Midbrain (tissue), 1 donor: ENCODE measurements at regions not wholly inside any gene's neighbourhood (a gene's known extent, or its start where the extent isn't known, plus 50 kb on each side); places are given as distances from the start of the nearest gene placed in this dataset.

Experiments used
- DNase-seq: peaks from one replicate; lab custom pipeline; 2025; lab: John Stamatoyannopoulos, UW

DNA sequence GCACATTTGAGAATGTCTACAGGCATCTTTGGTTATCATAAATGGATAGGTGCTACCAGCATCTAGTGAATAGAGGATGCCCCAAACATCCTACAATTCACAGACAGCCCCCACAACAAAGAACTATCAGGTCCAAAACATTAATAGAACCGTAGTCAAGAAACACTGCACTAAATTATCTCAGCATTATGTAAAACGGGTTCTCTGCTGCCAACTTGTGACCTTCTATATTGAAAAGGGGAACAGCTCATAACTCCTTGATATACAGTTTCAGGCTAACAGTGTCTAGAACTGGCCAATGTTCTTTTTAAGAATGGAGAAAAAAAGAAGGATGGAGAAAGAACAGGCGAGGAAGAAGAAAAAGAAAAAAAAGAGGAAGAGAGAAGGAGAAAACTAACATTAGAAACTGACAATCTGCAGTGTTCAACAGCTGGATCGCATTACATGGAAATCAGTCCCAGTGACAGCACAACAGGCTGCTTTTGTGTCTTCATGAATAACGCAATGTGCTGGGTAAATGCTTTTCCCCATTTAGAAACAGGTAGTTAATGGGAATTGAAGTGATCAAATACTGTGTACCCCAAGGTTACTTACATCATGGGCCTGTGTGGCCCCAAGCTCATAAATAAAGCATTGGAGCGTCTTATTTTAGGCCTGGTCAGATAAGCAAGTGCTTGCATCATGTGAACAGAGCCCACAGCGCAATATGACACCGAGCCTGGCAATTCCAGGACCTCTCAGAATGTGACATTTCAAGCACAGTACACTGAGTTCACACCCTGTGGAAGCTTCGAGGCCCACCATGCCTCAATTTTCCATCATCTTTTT is 339.5 kb downstream of the DHX15 start:
- peak; percentile 35 for DNase-seq

DNA sequence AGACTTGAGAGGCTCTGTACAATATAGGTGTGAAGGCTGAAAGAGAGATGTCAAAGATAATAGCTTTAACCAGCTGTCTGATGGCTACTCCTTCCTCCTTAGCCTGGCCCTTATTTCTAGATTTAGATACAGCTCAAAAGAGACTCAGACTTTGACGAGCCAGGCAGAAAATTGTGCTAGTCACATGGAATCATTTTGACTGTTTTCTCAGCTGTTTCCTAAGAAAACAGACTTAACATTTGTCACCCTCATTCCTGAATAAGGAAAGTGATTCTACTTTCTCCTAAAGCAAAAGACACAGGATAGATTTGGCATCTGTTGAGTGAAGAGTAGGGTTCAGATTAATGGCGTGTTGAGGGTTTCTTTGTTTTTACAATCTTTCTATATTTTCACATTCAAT is 340.7 kb downstream of the DHX15 start:
- DNase-seq: no peak

DNA sequence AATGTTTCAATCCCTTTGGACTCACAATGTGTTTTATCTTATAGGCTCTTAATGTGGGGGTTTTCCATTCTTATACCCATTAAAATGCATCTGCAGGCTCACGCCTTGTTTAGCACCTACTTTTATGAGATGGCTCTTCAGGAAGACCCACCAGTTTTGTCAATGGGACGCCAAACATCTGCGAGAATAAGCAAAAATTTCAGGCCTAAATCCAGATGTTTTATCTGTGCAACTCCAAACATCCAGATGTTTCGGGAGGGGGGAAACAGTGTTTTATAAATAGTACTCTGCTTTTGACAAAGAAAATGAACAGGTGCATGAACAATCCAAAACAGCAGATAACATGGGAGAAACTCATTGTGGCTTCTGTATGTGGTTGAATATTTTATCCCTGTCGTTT is 342.8 kb downstream of the DHX15 start:
- DNase-seq: no peak

DNA sequence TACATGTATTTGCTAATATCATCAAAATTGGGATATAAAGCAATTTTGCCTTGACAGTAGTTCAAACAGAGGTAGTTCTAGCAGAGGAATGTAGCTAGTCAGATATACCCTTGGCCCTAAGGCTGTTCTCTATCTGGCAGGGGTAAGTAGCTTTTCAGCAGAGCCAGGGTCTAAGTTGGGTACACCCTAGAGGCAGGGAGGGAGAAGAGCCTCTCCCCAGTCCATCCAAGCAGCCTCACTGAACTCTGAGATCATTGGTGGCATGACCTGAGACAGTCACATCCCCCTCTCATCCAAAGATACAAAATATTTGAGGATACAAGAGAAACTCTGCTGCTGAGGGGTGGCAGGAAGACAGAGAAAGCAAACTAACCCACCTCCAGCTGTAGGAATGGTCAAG is 343.7 kb downstream of the DHX15 start:
- DNase-seq: no peak

DNA sequence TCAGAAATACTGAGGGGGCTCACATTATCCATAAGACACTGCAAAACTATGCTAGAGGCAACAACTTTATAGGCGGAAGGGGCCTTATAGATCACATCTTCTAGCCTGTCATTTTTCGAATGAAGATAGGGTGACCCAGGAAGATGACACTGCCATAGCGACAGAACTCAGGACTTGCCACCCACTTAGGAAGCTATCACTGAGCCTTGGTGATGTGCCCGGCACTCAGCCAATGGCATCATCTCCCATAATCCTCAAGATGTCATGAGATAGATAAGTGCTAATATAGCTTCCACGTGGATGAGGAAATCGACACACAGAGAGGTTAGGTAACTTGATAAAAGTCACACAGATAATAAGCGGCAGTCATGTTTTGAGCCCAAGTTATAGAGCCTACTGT is 346.6 kb downstream of the DHX15 start:
- DNase-seq: no peak

DNA sequence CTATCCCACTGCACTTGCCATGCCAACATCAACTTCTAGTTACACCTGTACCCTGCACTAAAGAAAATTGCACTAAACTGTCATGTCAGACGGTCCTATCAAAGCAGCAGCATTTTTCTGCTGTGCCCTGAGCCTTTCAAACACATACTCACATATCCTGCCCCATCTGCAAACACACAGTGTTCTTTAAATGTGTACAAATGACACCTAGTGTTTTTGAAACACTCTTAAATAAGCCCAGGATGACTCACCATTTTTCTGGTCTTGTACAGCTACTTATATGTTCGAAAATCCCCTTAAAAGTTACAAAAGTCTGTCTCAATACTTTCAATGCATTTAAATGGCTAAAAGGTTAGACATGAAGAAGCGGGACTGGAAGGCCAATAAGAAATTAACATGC is 346.7 kb upstream of the PPARGC1A start:
- no peak for DNase-seq

DNA sequence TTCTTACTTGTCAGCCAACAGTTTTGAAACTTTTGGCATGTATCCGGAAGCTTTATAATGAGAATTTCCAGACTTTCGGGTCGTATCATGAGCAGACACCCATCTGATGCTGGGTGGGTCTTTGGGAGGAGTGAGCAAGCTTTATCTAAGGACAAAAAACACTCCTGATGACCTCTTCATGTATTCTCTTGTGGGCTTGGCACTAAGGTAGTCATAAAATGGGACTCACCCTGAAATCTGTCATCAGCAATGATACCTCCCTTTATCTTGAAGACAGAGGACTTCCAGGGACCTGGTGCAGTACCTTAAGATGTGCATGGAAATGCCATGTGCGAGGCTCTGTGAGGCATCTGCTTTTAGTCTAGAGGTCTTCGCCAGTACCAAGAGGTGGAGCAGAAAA is 346.3 kb upstream of the PPARGC1A start:
- DNase-seq: no peak

DNA sequence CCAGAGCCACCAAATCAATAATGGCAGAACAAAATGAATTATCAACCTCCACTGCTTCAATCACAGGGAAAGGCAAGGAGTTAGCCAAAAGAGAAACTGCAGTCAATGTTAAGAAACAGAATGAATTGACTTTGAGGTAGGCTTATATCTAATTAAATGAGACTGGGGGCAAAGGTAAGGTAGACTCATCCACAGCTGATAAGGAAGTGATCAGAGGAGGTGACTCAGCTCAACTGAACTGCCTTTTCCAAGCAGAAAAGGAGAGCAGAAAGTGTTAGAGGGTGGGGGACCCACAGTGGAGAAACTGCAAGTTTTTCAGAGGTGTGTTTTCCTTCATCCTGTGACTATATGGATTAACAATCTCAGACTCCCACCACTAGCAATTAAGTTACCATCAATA is 345.8 kb upstream of the PPARGC1A start:
- DNase-seq: no peak

DNA sequence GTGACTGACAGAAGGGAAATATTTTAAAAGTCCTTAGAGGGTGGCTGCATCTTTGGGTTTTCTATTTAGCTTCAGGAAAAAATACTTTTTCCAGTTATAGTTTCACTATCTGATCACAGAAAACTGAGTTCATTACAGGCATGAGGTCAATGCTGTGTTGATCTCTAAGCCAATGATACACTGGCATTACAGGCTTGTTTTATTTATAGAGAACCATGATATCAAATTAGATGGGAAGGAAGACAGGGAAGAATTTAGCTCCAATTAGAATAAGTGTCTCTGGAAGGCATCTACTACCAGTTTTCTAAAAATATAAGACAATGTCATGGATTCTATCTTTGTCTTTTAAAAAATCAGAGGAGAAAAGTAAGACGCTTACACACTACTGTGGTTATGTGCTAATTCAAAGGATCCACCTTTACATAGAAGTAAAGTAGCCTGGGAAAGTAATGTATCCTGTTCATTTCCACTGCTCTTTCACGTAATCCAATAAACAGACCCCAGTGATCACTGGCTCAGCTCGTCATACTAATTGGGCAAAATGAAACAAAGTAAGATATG is 344.5 kb upstream of the PPARGC1A start:
- DNase-seq: no peak

DNA sequence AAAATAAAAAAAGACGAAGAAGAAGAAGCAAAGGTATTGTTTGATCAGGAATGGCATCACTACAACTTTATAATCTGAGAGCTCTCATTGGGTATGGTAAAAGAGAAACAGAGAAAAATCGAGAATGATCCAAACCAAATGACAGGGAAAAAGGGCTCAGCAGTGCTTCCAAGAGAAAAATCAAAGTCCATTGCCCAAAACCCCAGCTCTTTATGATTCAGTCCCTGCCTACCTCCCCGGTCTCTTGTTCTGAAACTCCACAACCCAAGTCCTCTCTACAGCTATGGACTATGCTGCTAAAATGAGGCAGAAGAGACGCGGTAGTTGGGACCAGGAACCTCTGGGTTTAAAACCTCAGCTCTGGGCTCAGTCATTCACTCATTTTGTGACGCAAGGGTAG is 341.1 kb upstream of the PPARGC1A start:
- DNase-seq: no peak

DNA sequence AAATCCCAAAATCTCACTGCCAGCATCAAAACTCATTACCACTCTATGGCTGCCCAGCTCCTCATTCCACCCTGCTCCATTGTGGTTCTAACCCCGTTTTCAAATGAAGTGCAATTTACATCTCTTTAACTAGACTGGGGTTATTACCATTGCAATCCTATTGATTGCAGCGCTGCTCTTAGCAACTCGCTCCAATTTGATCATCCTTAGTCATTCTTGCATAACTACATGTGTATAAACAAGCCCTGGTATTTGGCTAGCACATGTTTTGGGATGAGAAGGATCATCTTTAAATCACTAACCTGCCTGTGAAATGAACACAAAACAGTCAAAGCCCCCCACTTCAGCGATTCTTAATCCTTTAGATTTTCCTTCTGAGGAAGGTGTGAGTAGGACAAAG is 340.1 kb upstream of the PPARGC1A start:
- DNase-seq: no peak

DNA sequence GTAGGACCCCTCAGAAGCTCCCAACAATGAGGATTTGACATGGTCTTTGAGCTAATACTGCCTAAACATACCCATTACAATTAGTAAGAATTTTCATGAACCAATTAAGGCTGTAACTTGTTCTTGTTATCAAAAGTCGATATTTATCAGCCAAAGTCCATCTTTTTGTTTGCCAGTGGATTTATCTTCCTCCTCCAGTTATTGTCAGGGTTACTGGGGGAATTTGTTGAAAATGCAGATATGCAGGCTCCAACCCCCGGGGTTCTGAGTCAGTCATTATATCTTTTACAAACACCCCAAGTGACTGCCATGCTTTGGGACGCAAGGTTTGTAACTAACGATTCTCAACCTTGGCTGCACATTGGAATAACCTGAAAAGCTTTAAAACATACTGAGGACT is 338.8 kb upstream of the PPARGC1A start:
- no peak for DNase-seq

DNA sequence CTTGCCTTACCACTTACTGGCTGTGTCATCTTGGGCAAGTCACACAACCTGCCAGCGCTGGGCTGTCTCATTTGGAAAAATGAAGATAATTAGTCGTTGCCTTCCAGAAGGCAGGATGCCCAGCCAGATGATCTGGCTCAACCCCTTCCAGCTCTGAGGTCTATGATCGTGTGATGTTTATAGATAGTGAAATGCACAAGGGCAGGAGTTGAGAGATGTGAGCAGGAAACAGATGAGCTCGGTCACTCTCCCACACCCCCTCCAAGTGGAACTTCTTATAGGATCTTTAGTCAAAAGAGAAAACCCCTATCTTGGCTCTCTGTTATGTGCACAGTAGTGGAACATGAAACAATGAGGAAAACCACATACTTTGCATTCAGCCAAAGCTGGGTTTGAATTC is 336.8 kb upstream of the PPARGC1A start:
- no peak for DNase-seq

DNA sequence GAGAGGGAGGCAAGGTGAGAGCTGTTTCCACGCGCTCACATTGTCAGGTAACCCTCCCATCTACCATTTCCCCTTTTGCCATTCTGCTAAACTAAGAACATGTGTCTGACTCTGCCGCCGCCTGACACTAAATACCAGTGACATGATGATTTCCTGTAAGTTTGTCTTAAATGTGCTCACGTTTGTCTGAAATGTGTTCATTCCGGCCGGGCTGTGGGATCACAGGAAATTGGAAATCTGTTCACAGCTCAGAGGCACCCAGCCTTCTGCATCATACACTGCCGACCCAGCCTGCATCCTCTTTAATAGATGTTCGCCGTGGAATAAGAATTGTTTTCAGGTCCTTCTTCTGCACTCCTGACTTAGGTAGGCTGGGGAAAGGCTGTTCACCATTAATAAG is 336.2 kb upstream of the PPARGC1A start:
- DNase-seq: no peak

DNA sequence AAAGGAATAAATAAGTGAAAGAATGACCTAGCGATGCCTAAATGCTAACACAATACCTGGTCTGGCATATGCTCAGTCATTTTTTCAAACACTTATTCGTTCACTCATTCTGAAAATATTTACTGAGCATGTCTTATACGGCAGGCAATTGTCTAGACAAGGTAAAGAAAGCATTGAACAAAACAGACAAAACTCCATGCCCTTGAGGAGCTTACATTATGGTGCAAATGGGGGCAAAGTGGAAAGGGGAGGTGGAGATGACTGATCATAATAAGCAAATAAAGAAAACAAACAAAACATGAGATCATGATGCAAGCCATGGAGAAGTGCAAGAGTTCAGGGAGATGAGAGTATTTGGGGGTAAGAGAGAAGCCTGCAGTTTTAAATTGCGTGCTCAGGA is 334.6 kb upstream of the PPARGC1A start:
- no peak for DNase-seq

DNA sequence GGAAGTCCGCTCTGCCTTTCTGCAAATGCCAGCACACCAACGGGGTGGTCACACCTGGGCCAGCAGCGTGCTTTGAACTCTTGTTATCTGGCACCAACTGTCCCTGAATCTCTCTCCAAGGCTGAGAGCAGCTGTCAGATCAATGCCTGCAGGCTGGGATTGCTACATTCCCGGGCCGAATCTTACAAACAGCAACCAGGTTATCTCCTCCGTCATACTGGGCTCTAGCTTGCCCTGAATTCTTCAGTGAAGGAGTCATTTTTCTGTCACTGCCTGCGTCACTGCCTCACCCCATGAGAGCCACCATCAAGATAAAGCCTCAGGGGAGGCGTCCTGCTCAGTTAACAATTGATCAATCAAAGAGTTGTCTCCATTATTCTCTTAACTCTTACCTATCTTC is 329.4 kb upstream of the PPARGC1A start:
- no peak for DNase-seq

DNA sequence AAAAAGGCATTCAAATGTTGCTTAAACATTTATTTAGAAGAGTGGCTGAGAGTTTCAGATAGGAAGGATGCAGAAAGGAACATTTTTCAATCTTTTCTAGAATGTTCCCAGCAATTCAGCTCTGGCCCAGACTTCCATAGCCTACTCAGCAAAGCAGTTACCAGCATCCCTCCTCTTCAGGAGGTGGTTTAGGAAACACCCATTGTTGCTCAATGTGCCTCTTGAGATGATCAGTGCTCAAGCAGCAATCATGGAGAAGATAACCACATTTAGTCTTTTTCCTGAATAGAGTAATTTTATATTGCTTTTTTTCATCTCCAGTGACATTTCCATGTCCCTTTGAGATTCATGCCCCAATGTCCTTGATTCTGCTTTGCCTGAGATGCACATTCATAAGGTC is 328.7 kb upstream of the PPARGC1A start:
- DNase-seq: no peak

DNA sequence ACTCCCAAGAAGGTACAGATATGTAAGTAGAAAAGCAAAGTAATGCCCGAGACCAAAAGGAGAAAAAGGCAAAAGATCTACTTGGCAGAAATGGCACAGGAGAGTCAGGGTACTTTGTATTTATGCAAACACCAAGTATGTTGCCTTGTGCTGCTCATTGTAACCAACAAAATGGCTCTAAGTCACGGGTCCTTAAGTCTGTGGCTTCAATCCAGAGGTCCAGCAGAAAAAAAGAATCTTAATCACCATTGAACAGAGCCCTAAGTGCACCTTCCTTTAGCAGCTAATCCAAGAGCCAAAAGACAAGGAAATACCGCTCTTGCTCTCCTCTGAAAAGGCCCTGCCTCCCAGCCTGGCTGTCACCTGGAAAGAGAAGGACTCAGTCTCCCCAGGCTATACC is 324.9 kb upstream of the PPARGC1A start:
- DNase-seq: no peak

DNA sequence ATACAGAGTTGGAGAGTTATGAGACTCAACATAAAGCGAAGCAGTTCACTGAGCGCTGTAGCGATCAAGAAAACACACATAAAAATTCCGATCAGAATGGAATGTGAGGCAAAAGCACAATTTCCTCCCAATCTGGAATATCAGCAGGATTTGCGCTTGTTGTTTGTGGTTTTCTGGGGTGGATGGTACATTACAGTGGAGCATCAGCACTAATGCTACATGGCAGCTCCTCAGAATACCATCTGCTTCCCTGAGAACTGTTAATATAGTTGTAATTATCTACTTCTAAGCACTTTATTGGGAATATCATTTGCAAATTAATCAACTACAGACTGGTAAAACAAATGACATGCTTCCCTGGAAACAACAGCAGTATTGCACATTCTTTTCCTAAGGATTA is 324.1 kb upstream of the PPARGC1A start:
- no peak for DNase-seq

DNA sequence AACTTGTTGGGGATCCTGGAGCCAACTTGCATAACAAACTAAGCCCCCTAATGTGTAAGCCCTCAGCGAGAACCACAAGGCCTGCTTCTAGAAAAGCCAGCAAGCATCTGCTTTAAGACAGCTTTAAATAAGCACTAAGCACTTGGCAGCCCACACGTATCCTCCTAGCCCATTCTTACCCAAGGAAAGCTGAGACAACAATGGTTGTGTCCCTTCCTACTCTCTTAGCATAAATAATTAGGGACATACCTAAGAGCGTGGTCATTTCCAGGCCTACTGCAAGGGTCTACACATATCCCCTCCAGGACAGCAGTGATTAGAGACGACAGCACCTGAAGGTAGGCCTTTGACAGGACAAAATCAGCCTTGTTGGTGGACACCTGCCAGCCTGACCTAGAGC is 322.8 kb upstream of the PPARGC1A start:
- DNase-seq: no peak

DNA sequence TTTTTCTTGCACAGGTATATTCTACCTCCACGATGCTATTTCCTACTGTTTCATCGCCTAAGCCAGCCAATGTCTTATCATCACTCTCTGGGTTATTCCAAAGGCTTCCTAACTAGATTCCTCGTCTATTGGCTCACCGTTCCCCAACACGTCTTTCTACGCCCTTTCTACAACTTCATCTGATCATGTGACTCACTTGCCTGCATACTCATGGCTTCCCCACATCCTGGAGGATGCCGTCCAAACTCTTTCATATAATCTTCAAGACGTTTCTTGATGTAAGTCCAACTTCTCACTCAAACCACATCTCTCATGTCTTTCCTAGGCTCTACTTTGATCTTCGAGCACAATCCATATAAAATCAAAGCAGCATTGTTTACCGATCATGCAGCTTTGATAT is 322.0 kb upstream of the PPARGC1A start:
- DNase-seq: no peak

DNA sequence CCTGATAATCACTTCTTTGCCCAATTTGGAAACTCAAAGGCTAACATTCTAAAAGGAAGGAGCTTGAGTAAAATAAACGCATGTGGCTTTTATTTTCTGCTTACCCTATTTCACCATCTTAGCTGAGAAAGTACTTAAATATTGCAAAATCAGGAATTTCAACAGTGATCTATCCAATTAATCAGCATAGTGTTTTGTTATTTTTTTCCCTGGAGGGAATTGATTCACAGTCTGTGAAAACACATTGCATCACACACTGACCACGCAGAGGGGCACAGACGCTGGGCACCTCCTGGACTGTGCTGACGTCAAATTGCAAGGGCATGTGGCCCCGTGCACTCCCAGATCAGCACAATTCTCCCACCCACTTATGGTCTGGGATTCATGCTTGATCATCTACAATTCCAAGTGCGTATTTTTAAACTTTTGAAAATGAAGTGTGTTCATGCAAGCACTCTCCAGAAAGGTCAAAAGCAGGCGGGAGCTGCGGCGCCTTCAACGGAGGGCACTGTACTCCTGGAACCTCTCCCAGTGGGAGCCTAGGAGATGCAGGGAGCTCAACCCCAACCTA is 320.6 kb upstream of the PPARGC1A start:
- DNase-seq: no peak

DNA sequence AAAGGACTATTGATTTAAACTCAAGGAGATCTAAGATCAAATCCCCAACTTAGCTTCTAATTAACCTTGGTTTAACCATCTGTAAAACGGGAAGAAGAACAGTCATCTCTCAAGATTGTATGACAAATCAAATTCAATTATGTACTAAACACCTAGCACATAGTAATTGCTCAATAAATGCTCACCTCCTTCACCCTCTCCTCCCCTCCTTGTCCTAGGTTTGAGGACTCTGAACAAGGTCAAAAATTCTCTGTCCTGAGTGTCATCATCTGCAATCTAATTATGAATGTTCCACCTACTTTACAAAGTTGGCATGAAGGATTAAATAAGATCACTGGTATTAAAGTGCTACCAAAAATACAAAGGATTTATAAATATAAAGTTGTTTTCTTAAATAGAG is 320.1 kb upstream of the PPARGC1A start:
- no peak for DNase-seq

DNA sequence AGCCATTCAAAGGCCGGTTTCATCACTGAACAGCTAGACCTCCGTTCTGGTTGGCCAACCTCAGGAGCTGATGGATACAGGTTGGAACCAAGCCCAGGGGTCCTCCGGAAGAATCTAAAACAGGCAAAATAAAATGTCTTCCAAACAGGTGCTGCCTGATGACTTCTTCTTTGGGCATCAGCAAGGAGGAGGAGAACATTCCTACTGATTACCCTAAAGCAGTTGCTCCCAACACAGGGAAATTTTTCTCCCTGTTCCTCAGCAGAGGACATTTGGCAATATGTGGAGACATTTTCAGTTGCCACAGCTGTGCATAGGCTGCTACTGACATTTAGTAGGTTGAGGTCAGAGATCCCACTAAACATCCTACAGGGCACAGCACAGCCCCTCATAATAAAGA is 319.3 kb upstream of the PPARGC1A start:
- no peak for DNase-seq
